DND-41 (cell line): ENCODE measurements at regions not wholly inside any gene's neighbourhood (a gene's known extent, or its start where the extent isn't known, plus 50 kb on each side); places are given as distances from the start of the nearest gene placed in this dataset.

Experiments used
- ATAC-seq: fragments of 200-7000 bp; cut with Tn5 transposase; 3 replicates; pipeline ENCODE4 v1.9.1; 2021; ENCODE audit warnings: low read depth; ENCODE audit not compliant: insufficient read depth
- DNase-seq: peaks from one replicate; pipeline ENCODE4 v3.0.0-alpha.2; 2020
- H2AFZ ChIP-seq: 2 replicates; pipeline ENCODE4 v1.6.0; 2012; ENCODE audit warnings: low read depth, low read length
- H3K27ac ChIP-seq: 2 replicates; pipeline ENCODE4 v1.5.1; 2012; ENCODE audit warnings: low read length, inconsistent platforms
- H3K27me3 ChIP-seq: fragments of 200-600 bp; sonication (generic); 2 replicates; pipeline ENCODE4 v1.6.0; 2012; ENCODE audit warnings: low read length, mild to moderate bottlenecking, inconsistent platforms; ENCODE audit not compliant: insufficient read depth, poor library complexity
- H3K36me3 ChIP-seq: 2 replicates; pipeline ENCODE4 v1.5.1; 2012; ENCODE audit warnings: low read length, inconsistent platforms; ENCODE audit not compliant: insufficient read depth
- H3K4me1 ChIP-seq: 2 replicates; pipeline ENCODE4 v1.5.1; 2012; ENCODE audit warnings: mild to moderate bottlenecking, low read length; ENCODE audit not compliant: insufficient read depth
- H3K4me2 ChIP-seq: 2 replicates; pipeline ENCODE4 v1.6.0; 2012; ENCODE audit warnings: mild to moderate bottlenecking, moderate library complexity, low read length, inconsistent platforms; ENCODE audit not compliant: insufficient read depth
- H3K4me3 ChIP-seq, 2 experiments: fragments of 200-600 bp in 1 of 2; shearing (Covaris generic) in 1 of 2; 2 replicates each; pipeline ENCODE4 v1.5.1; 2012 to 2016; ENCODE audit warnings: inconsistent platforms in 2 of 2, low read length in 2 of 2, mild to moderate bottlenecking in 2 of 2, low read depth in 1 of 2, moderate library complexity in 1 of 2
- H3K79me2 ChIP-seq: 2 replicates; pipeline ENCODE4 v1.6.0; 2012; ENCODE audit warnings: low read length, inconsistent platforms; ENCODE audit not compliant: insufficient read depth
- H3K9ac ChIP-seq: 2 replicates; pipeline ENCODE4 v1.6.0; 2012; ENCODE audit warnings: low read depth, mild to moderate bottlenecking, inconsistent platforms, low read length, moderate library complexity
- H3K9me3 ChIP-seq: 2 replicates; pipeline ENCODE4 v1.5.1; 2012; ENCODE audit warnings: low read length, moderate library complexity, mild to moderate bottlenecking, inconsistent platforms; ENCODE audit not compliant: insufficient read depth, severe bottlenecking
- H4K20me1 ChIP-seq: 2 replicates; pipeline ENCODE4 v1.6.0; 2012; ENCODE audit warnings: low read length; ENCODE audit not compliant: insufficient read depth
- EZH2 ChIP-seq: IDR thresholded peaks from 3 replicates; pipeline ENCODE4 v1.6.1; 2012; ENCODE audit warnings: borderline replicate concordance, low read depth, mild to moderate bottlenecking, moderate library complexity, low read length, inconsistent platforms; ENCODE audit not compliant: severe bottlenecking
- TF ChIP-seq, protein P1 (sequence below): IDR thresholded peaks from 2 replicates; pipeline ENCODE4 v1.5.1; 2012; ENCODE audit warnings: borderline replicate concordance, low read length, moderate library complexity, mild to moderate bottlenecking; ENCODE audit not compliant: poor library complexity, severe bottlenecking; ENCODE audit errors: extremely low read depth

GRCh38 chr9:113805486-113806132, 70.5 kb upstream of the ZNF618 start:
- no peaks in the 10 kb centered on the region for H3K79me2 ChIP-seq
- no peaks in the 10 kb centered on the region for H3K36me3 ChIP-seq
- H3K4me2 ChIP-seq = no peak overlapping the region
- peaks cover 1% of the 10 kb centered on the region for H3K27me3 ChIP-seq
- H3K4me3 ChIP-seq = no peak overlapping the region
- H3K27ac ChIP-seq = no peak overlapping the region
- H3K4me1 ChIP-seq = no peaks in the 10 kb centered on the region
- DNase-seq = no peak
- no peaks in the 10 kb centered on the region for H4K20me1 ChIP-seq
- H3K9ac ChIP-seq = no peak overlapping the region
- no peak overlapping the region for H2AFZ ChIP-seq
- no peak for TF ChIP-seq EZH2
- TF ChIP-seq, protein P1, sequence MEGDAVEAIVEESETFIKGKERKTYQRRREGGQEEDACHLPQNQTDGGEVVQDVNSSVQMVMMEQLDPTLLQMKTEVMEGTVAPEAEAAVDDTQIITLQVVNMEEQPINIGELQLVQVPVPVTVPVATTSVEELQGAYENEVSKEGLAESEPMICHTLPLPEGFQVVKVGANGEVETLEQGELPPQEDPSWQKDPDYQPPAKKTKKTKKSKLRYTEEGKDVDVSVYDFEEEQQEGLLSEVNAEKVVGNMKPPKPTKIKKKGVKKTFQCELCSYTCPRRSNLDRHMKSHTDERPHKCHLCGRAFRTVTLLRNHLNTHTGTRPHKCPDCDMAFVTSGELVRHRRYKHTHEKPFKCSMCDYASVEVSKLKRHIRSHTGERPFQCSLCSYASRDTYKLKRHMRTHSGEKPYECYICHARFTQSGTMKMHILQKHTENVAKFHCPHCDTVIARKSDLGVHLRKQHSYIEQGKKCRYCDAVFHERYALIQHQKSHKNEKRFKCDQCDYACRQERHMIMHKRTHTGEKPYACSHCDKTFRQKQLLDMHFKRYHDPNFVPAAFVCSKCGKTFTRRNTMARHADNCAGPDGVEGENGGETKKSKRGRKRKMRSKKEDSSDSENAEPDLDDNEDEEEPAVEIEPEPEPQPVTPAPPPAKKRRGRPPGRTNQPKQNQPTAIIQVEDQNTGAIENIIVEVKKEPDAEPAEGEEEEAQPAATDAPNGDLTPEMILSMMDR = no peak
- ATAC-seq = no peak
- no peaks in the 10 kb centered on the region for H3K9me3 ChIP-seq

GRCh38 chr9:113807173-113808061, 68.7 kb upstream of the ZNF618 start:
- Histone ChIP-seq H3K4me3 (no peak overlapping the region), H2AFZ (peak overlapping the region; percentile 60; the same call in 1 of the 2 replicates), H3K4me1 (no peaks in the 10 kb centered on the region), H3K79me2 (no peaks in the 10 kb centered on the region), H4K20me1 (no peaks in the 10 kb centered on the region), H3K4me2 (peak overlapping the region; percentile 39; the same call in 1 of the 2 replicates), H3K9ac (no peak overlapping the region), H3K27ac (no peak overlapping the region), H3K9me3 (no peaks in the 10 kb centered on the region), H3K36me3 (no peaks in the 10 kb centered on the region), H3K27me3 (peaks cover 2% of the 10 kb centered on the region)
- ATAC-seq (peak; percentile 57; the same call in 2 of the 3 replicates), DNase-seq (peak; percentile 46)
- TF ChIP-seq EZH2 = no peak
- TF ChIP-seq, protein P1 = peak; percentile 83

DNA sequence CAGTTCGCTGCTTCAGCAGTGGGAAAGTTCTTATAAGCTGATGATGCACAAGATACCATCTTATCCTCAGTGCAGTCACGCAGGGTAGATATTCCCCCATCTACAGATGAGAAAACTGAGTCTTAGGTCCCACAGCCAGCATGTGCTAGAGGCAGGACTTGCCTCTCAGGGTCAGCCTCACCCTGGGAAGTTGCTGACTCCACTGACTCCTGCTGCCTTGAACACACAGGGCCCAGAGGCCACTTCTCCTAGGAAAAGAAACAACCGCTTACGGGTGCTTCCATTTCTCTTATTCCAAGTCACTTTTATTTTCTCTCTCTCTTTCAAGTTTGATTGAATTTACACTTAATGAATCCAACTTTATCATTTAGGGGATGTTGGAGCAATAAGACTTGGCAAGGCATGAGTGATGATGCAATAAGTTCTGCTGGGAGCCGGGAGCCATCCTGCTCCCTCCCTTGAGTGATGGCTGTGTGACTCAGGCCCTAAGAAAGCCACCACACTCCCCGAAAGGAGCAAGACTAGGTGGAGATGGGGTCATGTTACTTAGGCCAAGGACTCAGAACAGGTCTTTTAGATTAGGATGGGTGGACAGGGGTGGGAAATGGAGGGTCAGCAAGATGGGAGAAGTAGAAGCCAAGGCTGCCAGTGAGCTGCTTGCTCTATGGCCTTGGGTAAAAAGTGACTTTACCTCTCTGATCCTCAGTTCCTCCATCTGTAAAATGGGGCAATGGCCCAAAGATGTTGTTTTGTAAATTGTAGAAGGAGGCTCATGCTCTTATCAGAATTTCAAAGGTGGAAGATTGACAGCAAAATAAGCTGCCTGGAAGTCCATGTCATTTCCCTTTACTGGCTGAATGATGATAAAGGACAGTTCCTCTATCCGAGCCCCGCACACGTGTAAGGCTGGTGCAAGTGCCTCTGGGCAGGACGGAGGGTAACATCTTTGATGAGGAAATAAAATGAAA, 67.4 kb upstream of the ZNF618 start:
- no peaks in the 10 kb centered on the region for H3K4me1 ChIP-seq
- H3K9ac ChIP-seq = no peak overlapping the region
- H3K9me3 ChIP-seq = no peaks in the 10 kb centered on the region
- H3K4me2 ChIP-seq = no peak overlapping the region
- H3K4me3 ChIP-seq = no peak overlapping the region
- H3K27ac ChIP-seq = no peak overlapping the region
- TF ChIP-seq EZH2 = no peak
- TF ChIP-seq, protein P1 = no peak
- peaks cover 2% of the 10 kb centered on the region for H3K27me3 ChIP-seq
- H2AFZ ChIP-seq = no peak overlapping the region
- ATAC-seq = no peak
- no peaks in the 10 kb centered on the region for H4K20me1 ChIP-seq
- no peak for DNase-seq
- no peaks in the 10 kb centered on the region for H3K36me3 ChIP-seq
- H3K79me2 ChIP-seq = no peaks in the 10 kb centered on the region
